ENCODE measurements at regions not wholly inside any gene's neighbourhood (a gene's known extent, or its start where the extent isn't known, plus 50 kb on each side); places are given as distances from the start of the nearest gene placed in this dataset.

DNA sequence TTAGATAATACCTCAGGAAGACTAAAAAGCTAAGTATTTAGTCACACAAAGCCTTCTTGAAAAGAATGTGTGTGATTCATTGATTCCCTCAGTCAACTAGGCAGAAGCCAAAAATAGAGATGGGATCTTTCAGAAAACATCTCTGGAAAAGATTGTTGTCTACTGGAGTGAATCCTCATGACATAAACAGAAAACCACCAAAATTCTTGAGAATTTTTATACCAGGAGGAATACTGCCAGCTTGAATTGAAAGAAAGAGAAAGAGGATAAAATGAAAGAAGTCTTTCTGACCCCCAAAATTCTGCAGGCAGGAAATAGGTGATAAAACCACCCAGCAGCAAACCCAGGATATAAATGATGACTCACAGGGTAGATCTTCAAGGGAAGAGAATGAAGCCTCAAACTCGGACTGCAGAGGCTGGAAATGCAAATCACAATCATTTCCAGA is 363.1 kb upstream of the PLSCR5 start:
- DNase-seq (ENCODE audit: low read depth) = peak; percentile 75
- no peak for TF ChIP-seq CTCF (IDR thresholded peaks at IDR 0.05; ENCODE audit: insufficient read depth, low read depth, low read length)
- H3K4me3 ChIP-seq (ENCODE audit: low read depth, low read length) = no peak overlapping the region

- no peak for TF ChIP-seq CTCF (IDR thresholded peaks at IDR 0.05; ENCODE audit: insufficient read depth, low read depth, low read length)
- DNase-seq (ENCODE audit: low read depth) = no peak
- H3K4me3 ChIP-seq (ENCODE audit: low read depth, low read length) = no peak overlapping the region
Observed at GRCh38 chr3:146967783-146968182, 362.6 kb upstream of the PLSCR5 start.

- DNase-seq (ENCODE audit: low read depth) = no peak
- H3K4me3 ChIP-seq (ENCODE audit: low read depth, low read length) = no peak overlapping the region
- no peak for TF ChIP-seq CTCF (IDR thresholded peaks at IDR 0.05; ENCODE audit: insufficient read depth, low read depth, low read length)
Observed at GRCh38 chr3:146966124-146966523, 361.0 kb upstream of the PLSCR5 start.

GRCh38 chr3:146953511-146953981 is 348.4 kb upstream of the PLSCR5 start:
- no peak for DNase-seq (ENCODE audit: low read depth)
- no peak for TF ChIP-seq CTCF (IDR thresholded peaks at IDR 0.05; ENCODE audit: insufficient read depth, low read depth, low read length)
- no peak overlapping the region for H3K4me3 ChIP-seq (ENCODE audit: low read depth, low read length)

- no peak overlapping the region for H3K4me3 ChIP-seq (ENCODE audit: low read depth, low read length)
- DNase-seq (ENCODE audit: low read depth) = no peak
- no peak for TF ChIP-seq CTCF (IDR thresholded peaks at IDR 0.05; ENCODE audit: insufficient read depth, low read depth, low read length)
Observed at GRCh38 chr3:146948985-146949384, 343.8 kb upstream of the PLSCR5 start.

- no peak for DNase-seq (ENCODE audit: low read depth)
Observed at GRCh38 chr3:146948186-146948585, 343.0 kb upstream of the PLSCR5 start.

More at GRCh38 chr3:146948186-146948585, 343.0 kb upstream of the PLSCR5 start:
- TF ChIP-seq CTCF (IDR thresholded peaks at IDR 0.05; ENCODE audit: insufficient read depth, low read depth, low read length) = no peak
- no peak overlapping the region for H3K4me3 ChIP-seq (ENCODE audit: low read depth, low read length)

Measured in fibroblast of villous mesenchyme (primary cell).